ENCODE measurements at regions not wholly inside any gene's neighbourhood (a gene's known extent, or its start where the extent isn't known, plus 50 kb on each side); places are given as distances from the start of the nearest gene placed in this dataset.

DNA sequence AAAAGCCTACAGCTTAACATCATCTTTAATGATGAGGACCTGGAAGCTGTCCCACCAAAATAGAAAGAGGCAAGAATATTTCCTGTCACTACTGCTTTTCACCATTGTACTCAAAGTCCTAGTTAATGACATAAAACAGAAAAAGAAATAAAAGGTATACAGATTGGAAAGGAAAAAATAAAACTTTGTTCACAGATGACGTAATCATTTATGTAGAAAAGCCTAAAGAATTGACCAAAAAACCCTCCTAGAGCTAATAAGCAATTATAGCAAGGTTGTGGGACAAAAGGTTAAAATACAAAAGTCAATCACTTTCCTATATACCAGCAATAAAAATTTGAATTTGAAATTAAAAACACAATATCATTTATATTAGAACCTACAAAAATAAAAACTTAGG, 97.2 kb upstream of the MDGA2 start:
- Histone ChIP-seq H3K4me3 (ENCODE audit: low read depth, low read length, poor library complexity, severe bottlenecking) (no peak overlapping the region), H3K27ac (ENCODE audit: low read depth, low read length, poor library complexity, severe bottlenecking) (no peak overlapping the region), H3K9me3 (ENCODE audit: low read depth, low read length, poor library complexity, severe bottlenecking) (no peaks in the 10 kb centered on the region), H3K27me3 (replicated peaks; ENCODE audit: insufficient read depth, low read depth, low read length, poor library complexity) (no peaks in the 10 kb centered on the region), H3K4me1 (ENCODE audit: insufficient read depth, low read length, poor library complexity, severe bottlenecking) (no peaks in the 10 kb centered on the region), H3K36me3 (ENCODE audit: insufficient read depth, low read length, poor library complexity, severe bottlenecking) (no peaks in the 10 kb centered on the region)
- TF ChIP-seq EZH2 (IDR thresholded peaks at IDR 0.05; ENCODE audit: borderline replicate concordance, low read depth, low read length, poor library complexity, severe bottlenecking): no peak
- TF ChIP-seq, protein P1, sequence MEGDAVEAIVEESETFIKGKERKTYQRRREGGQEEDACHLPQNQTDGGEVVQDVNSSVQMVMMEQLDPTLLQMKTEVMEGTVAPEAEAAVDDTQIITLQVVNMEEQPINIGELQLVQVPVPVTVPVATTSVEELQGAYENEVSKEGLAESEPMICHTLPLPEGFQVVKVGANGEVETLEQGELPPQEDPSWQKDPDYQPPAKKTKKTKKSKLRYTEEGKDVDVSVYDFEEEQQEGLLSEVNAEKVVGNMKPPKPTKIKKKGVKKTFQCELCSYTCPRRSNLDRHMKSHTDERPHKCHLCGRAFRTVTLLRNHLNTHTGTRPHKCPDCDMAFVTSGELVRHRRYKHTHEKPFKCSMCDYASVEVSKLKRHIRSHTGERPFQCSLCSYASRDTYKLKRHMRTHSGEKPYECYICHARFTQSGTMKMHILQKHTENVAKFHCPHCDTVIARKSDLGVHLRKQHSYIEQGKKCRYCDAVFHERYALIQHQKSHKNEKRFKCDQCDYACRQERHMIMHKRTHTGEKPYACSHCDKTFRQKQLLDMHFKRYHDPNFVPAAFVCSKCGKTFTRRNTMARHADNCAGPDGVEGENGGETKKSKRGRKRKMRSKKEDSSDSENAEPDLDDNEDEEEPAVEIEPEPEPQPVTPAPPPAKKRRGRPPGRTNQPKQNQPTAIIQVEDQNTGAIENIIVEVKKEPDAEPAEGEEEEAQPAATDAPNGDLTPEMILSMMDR (conservative IDR thresholded peaks at IDR 0.05; ENCODE audit: low read depth, low read length): no peak
- ChIA-PET CTCF (no interaction called here), POLR2A (ENCODE audit: low non-redundant PET) (no interaction called here)
- DNase-seq (ENCODE audit: low spot score): no peak
- BruUV-seq (replicated peaks): no TSS peak
- intact Hi-C loops (cut with micrococcal nuclease; ENCODE audit: unreplicated experiment): no loop called here

- CTCF ChIA-PET: no interaction called here
- Histone ChIP-seq H3K4me3 (ENCODE audit: low read depth, low read length, poor library complexity, severe bottlenecking) (no peak overlapping the region), H3K36me3 (ENCODE audit: insufficient read depth, low read length, poor library complexity, severe bottlenecking) (no peaks in the 10 kb centered on the region), H3K27me3 (replicated peaks; ENCODE audit: insufficient read depth, low read depth, low read length, poor library complexity) (no peaks in the 10 kb centered on the region), H3K4me1 (ENCODE audit: insufficient read depth, low read length, poor library complexity, severe bottlenecking) (no peaks in the 10 kb centered on the region), H3K27ac (ENCODE audit: low read depth, low read length, poor library complexity, severe bottlenecking) (no peak overlapping the region), H3K9me3 (ENCODE audit: low read depth, low read length, poor library complexity, severe bottlenecking) (no peaks in the 10 kb centered on the region)
- POLR2A ChIA-PET (ENCODE audit: low non-redundant PET): no interaction called here
- TF ChIP-seq EZH2 (IDR thresholded peaks at IDR 0.05; ENCODE audit: borderline replicate concordance, low read depth, low read length, poor library complexity, severe bottlenecking): no peak
- TF ChIP-seq, protein P1 (conservative IDR thresholded peaks at IDR 0.05; ENCODE audit: low read depth, low read length): no peak
- intact Hi-C loops (cut with micrococcal nuclease; ENCODE audit: unreplicated experiment): no loop called here
- no peak for DNase-seq (ENCODE audit: low spot score)
- BruUV-seq (replicated peaks): no TSS peak
These were observed 87.9 kb upstream of the MDGA2 start for GRCh38 chr14:47763188-47763854.

GRCh38 chr14:47746986-47747385, 71.6 kb upstream of the MDGA2 start:
- no peak for TF ChIP-seq EZH2 (IDR thresholded peaks at IDR 0.05; ENCODE audit: borderline replicate concordance, low read depth, low read length, poor library complexity, severe bottlenecking)
- TF ChIP-seq, protein P1 (conservative IDR thresholded peaks at IDR 0.05; ENCODE audit: low read depth, low read length): no peak
- no TSS peak for BruUV-seq (replicated peaks)
- no peaks in the 10 kb centered on the region for H3K27me3 ChIP-seq (replicated peaks; ENCODE audit: insufficient read depth, low read depth, low read length, poor library complexity)
- intact Hi-C loops (cut with micrococcal nuclease; ENCODE audit: unreplicated experiment): no loop called here
- no peaks in the 10 kb centered on the region for H3K4me1 ChIP-seq (ENCODE audit: insufficient read depth, low read length, poor library complexity, severe bottlenecking)
- no peaks in the 10 kb centered on the region for H3K36me3 ChIP-seq (ENCODE audit: insufficient read depth, low read length, poor library complexity, severe bottlenecking)
- POLR2A ChIA-PET (ENCODE audit: low non-redundant PET): no interaction called here
- no peak overlapping the region for H3K4me3 ChIP-seq (ENCODE audit: low read depth, low read length, poor library complexity, severe bottlenecking)
- CTCF ChIA-PET: no interaction called here
- no peak for DNase-seq (ENCODE audit: low spot score)
- H3K9me3 ChIP-seq (ENCODE audit: low read depth, low read length, poor library complexity, severe bottlenecking): no peaks in the 10 kb centered on the region
- no peak overlapping the region for H3K27ac ChIP-seq (ENCODE audit: low read depth, low read length, poor library complexity, severe bottlenecking)
